HCEC 1CT (cell line): ENCODE measurements at regions not wholly inside any gene's neighbourhood (a gene's known extent, or its start where the extent isn't known, plus 50 kb on each side); places are given as distances from the start of the nearest gene placed in this dataset.
"Not testable (repeated sequence)": the region's sequence is repeated elsewhere in the genome, so short reads cannot be mapped to it uniquely, and the experiment has no call there.

Experiments
- DNase-seq: peaks from one replicate; pipeline ENCODE4 v3.0.0-alpha.2; 2017

GRCh38 chr6:6873778-6874177 lies 234.0 kb upstream of the RREB1 start:
- no peak for DNase-seq

GRCh38 chr6:6875818-6876470 lies 231.8 kb upstream of the RREB1 start:
- DNase-seq, result peak; percentile 80

- DNase-seq, result not testable (repeated sequence)
These were observed 230.0 kb upstream of the RREB1 start for GRCh38 chr6:6877792-6878191.

DNA sequence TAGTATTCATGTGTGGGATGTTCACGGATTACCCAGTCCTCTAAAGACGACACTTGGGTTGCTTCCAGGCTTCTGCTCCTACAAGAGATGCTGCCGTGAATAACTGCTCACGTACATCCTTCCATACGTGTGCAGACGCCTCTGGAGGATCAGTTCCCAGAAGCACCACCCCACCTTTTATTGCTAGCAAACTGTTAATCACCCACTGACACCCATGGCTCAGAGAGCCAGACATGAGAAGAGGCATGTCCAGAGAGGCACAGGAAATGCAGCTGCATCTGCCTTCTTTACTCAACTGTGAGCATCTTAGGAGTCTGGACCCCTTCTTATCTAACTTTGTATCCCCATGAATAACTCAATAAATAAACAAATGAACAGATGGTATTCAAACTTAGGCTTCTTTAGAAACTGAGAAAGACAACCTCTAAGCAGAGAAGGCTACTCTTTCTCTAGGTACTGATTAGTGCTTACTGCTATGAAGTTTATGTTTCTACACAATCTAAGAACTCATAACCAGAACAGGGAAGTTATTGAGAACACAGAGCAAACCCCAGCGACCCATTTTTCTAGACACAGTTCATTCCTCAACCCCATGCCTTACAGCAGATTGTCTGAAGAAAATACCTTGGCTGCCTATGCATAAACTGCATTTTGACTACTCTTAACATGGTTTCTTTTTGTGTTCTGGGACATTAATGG lies 228.7 kb upstream of the RREB1 start:
- DNase-seq, result no peak

DNA sequence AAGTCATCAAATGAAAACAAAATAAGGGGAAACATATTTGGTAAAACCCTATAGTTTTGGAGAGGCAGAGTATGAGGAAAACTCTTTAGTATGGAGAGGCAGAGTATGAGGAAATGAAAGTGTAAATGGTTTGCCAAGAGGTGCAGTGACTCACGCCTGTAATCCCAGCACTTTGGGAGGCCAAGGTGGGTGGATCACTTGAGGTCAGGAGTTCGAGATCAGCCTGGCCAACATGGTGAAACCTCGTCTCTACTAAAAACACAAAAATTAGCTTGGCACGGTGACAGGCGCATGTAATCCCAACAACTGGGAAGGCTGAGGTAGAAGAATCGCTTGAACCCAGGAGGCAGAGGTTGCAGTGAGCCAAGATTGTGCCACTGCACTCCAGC lies 228.2 kb upstream of the RREB1 start:
- peak; percentile 18 for DNase-seq

DNA sequence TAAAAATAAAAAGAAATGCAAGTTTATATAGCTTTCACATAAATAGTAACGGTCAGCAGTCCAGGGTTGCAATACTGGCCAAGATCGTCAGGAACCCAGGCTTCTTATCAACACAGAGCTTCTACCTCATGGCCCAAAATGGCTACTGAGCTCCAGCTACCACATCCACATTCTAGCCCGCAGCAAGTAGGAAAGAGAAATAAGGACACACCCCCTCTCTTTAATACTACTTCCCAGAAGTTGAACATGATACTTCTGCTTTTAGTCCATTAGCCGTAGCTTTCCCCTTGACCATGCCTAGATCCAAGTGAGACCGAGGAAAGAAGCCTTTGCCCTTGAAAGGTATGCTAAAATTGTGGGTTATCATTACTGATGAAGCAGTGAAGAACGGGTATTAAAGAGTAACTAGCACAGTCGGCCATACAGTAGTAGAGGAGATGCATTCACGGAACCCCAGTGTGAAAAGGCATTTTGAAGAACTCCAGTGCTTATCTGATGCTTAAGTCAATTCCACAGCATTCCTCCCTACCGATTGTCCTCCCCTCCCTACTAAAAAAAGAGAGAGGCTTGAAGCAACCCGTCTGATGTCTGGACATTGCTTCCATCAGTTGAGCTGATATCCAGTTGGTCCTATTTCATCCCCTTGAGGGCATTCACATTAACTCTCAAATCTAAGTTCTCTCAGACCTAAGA lies 226.9 kb upstream of the RREB1 start:
- DNase-seq, result no peak

GRCh38 chr6:6881438-6882225 lies 226.1 kb upstream of the RREB1 start:
- no peak for DNase-seq

DNA sequence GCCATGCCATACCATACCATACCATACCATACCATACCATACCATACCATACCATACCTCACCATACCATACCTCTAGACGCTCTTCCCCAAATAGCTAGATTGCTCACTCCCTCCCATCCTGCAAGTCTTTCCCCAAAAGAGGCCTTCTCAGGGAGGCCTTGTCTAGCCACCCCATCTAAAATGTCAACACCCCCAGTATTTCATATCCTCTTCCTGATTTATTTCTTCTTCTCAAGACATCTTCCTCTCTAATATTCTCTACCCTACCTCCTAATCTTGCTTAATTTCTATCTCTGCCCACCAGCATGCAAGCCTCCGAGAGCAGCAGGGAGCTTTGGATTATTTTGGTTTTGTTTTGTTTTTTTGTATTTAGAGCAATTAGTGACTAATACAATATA lies 225.2 kb upstream of the RREB1 start:
- DNase-seq, result no peak

DNA sequence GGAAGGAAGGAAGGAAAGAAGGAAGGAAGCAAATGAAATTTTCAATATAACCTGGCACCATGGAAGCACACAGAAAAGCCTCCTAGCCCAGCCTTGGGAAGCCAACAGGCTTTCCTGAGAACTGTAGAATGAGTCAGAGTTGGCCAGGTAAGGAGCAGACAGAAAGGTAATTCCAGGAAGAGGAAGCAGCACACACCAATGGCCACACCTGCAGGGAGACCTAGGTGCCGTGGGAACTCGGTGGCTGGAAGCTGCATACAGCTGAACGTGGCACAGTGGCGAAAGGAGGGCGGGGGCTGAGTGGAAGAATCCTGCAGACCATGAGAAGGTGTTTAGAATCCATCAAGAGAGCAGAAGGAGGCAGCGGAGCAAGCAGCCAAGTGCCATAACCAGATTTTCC lies 224.8 kb upstream of the RREB1 start:
- DNase-seq, result no peak

- no peak for DNase-seq
These were observed 223.6 kb upstream of the RREB1 start for GRCh38 chr6:6884193-6884627.

DNA sequence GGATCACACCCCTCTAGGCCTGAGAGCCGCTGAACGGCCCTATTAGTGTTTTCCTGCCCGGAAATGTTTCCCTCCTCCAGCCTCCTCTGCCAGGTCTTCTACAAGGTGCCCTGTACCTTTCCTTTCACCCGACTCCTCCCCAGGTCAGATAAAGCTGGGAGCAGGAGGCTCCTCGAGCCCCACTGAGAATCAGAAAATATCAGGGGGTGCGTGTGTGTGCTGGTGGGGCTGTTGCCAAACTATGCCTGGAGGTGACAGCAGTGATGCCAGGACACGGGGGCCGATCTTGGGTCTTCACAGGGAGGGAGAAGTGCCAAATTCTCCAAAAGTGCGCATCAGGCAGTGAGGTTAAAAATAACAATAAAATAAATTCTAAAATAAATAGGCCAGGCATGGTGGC lies 222.8 kb upstream of the RREB1 start:
- no peak for DNase-seq

GRCh38 chr6:6885521-6886170 lies 222.1 kb upstream of the RREB1 start:
- DNase-seq, result no peak

DNA sequence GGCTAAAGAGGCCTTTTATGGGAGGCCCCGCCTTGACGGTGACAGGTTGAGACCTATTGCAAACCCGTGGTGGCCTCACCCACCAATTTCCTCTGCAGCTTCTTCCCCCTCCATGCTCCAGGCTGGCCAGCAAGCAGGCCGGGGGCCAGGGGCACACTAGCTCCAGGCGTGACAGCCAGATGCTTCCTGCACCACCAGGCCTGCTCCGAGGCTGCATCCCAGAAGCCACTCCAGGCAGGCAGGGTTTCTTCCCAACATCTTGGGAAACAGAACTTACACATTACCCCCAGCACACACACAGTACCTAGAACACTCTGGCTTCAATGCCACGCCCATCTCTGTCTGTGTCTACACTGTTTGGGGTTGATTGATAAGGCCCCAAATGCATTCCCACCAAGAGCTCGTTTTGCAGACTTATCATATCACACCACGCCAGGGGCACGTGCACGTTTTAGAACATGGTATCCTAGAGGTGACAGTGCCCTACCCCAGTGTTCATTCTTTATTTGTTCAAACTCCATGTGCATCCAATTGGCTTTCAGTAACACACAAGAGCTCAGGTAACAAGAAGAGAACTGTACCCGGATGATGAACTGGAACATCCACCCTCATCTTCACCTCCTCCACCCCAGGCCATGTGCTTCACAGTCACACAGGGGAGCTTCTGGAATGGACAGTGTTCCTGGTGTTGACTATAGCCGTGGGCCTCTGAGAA lies 221.4 kb upstream of the RREB1 start:
- DNase-seq, result no peak

DNA sequence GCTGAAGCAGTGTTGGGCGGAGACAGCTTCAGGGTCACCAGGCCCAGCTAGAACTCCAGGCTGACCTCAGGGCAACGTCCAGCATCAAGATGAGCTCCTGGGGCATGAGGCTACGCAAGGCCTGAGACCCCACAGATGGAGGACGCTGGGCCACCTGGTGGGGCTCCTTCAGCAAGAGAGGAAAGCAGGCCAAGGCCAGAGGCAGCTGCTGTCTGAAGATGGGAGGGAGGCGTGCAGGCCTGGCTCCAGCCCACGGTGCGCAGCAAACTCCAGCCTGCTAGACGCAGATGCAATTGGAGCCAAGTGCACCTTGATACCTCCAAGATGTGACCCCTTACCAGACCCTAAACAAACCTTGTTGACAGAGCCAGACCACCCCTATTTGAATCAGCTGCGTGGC lies 220.9 kb upstream of the RREB1 start:
- DNase-seq, result no peak

DNA sequence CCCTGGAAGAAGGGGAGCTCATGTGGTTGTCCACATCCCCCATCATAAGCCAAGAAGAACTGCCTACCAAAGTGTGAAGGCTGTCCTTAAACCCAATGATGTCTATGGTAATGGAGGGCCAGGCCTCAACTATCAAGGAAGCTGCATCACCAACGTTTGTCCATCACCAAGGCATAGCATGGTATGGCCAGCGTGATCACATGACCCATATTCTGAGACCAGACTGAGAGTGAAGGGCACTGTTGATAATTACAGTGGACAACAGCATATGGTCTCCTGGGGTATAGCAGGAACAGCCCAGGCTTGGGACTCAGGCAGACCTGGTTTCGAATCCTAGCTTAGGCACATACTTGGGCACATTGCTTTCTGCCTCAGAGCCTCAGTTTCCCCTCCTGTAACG lies 218.2 kb upstream of the RREB1 start:
- no peak for DNase-seq

DNA sequence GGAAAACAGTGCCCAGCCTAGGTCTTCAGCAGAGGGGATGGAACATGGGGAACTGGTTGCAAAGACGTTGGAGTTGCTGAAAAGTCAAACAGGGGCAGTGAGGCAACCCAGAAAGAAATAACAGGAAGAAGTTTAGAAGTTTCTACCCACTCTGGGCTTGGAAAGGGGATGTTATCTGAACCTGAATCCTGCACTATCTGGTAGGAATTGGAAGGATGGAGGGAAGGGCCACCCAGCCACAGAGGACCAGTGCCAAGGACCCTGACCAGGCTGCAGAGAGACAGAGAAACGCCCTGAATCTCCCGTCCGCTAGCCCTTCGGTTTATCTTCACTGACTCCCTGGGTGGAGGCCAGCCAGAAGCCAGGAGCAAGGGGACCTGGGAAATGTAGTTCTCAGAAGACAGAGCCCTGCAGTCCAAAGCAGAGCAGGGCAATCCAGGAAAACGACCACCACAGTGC lies 217.3 kb upstream of the RREB1 start:
- no peak for DNase-seq

DNA sequence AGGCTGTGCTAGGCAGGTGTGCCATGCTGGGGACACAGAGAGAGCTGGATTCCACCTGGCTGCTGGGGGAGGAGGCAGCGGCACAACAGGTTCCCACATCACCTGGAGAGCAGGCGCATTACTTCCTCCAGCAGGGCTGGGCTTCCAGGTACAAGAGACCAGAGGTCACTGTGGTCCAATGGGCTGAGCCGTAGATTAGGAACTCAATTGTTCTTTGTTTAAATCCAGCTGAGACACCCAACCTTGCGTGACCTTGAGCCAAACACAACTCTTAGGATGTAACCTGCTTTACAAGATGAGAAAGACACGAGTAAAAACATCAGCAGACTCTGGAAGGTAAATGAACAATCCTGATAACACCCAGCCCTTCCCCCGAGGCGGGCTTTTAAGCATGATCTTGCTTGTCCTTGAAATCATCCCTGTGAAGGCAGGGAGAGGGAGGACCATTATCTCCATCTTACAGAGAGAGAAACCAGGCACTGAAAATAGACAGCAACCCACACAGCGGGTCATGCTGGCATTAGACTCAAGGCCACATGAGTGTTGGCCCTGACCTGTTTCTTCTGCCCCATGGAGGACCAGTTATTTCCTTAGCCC lies 216.5 kb upstream of the RREB1 start:
- no peak for DNase-seq

- DNase-seq, result no peak
These were observed 215.8 kb upstream of the RREB1 start for GRCh38 chr6:6891949-6892461.

GRCh38 chr6:6892744-6893583 lies 214.8 kb upstream of the RREB1 start:
- no peak for DNase-seq

- no peak for DNase-seq
These were observed 214.1 kb upstream of the RREB1 start for GRCh38 chr6:6893701-6894100.
